ENCODE measurements at regions not wholly inside any gene's neighbourhood (a gene's known extent, or its start where the extent isn't known, plus 50 kb on each side); places are given as distances from the start of the nearest gene placed in this dataset.

GRCh38 chr1:30607723-30608122, 115.7 kb downstream of the MATN1 start:
- DNase-seq, result no peak

GRCh38 chr1:30606166-30606565, 117.2 kb downstream of the MATN1 start:
- DNase-seq, result no peak

GRCh38 chr1:30605441-30605920, 117.9 kb downstream of the MATN1 start:
- DNase-seq, result no peak

- no peak for DNase-seq
Observed at GRCh38 chr1:30604801-30605440, 118.5 kb downstream of the MATN1 start.

- no peak for DNase-seq
Observed at GRCh38 chr1:30603081-30603858, 120.1 kb downstream of the MATN1 start.

GRCh38 chr1:30601316-30602085, 121.9 kb downstream of the MATN1 start:
- no peak for DNase-seq

GRCh38 chr1:30600706-30601105, 122.7 kb downstream of the MATN1 start:
- no peak for DNase-seq

- DNase-seq, result no peak
Observed at GRCh38 chr1:30600258-30600657, 123.1 kb downstream of the MATN1 start.

- no peak for DNase-seq
Observed at GRCh38 chr1:30599721-30600120, 123.7 kb downstream of the MATN1 start.

GRCh38 chr1:30598571-30599114, 124.7 kb downstream of the MATN1 start:
- DNase-seq, result no peak

GRCh38 chr1:30597711-30598110, 125.7 kb downstream of the MATN1 start:
- no peak for DNase-seq

GRCh38 chr1:30596891-30597290, 126.5 kb downstream of the MATN1 start:
- DNase-seq, result no peak

- no peak for DNase-seq
Observed at GRCh38 chr1:30596470-30596869, 126.9 kb downstream of the MATN1 start.

- no peak for DNase-seq
Observed at GRCh38 chr1:30589083-30589482, 134.3 kb downstream of the MATN1 start.

- DNase-seq, result no peak
Observed at GRCh38 chr1:30588311-30589073, 134.9 kb downstream of the MATN1 start.

GRCh38 chr1:30586671-30587070, 136.7 kb downstream of the MATN1 start:
- no peak for DNase-seq

- no peak for DNase-seq
Observed at GRCh38 chr1:30579580-30579979, 143.8 kb downstream of the MATN1 start.

GRCh38 chr1:30575066-30575465, 148.3 kb downstream of the MATN1 start:
- no peak for DNase-seq

- no peak for DNase-seq
Observed at GRCh38 chr1:30572192-30572591, 151.2 kb downstream of the MATN1 start.

- DNase-seq, result no peak
Observed at GRCh38 chr1:30571380-30571779, 152.0 kb downstream of the MATN1 start.

- DNase-seq, result no peak
Observed at GRCh38 chr1:30569384-30569783, 154.0 kb downstream of the MATN1 start.

GRCh38 chr1:30562559-30562958, 160.8 kb downstream of the MATN1 start:
- no peak for DNase-seq

GRCh38 chr1:30551603-30552002, 171.8 kb downstream of the MATN1 start:
- DNase-seq, result no peak
